ENCODE measurements at regions not wholly inside any gene's neighbourhood (a gene's known extent, or its start where the extent isn't known, plus 50 kb on each side); places are given as distances from the start of the nearest gene placed in this dataset.

GRCh38 chrX:39688219-39688575 lies 409.6 kb downstream of the BCOR start:
- no peak for TF ChIP-seq SP1 (IDR thresholded peaks at IDR 0.05)
- TF ChIP-seq ZBTB33 (IDR thresholded peaks at IDR 0.05) = no peak
- no peak for TF ChIP-seq TAF1 (conservative IDR thresholded peaks at IDR 0.05)
- TF ChIP-seq YY1 (IDR thresholded peaks at IDR 0.05) = no peak
- no peak for TF ChIP-seq CTCF (IDR thresholded peaks at IDR 0.05; ENCODE audit: low read depth, low read length, missing input control)
- TF ChIP-seq JUND (IDR thresholded peaks at IDR 0.05) = no peak
- no peak for TF ChIP-seq REST (IDR thresholded peaks at IDR 0.05)
- no peak for TF ChIP-seq ATF3 (IDR thresholded peaks at IDR 0.05)
- TF ChIP-seq MAX (IDR thresholded peaks at IDR 0.05) = no peak
- no peak for TF ChIP-seq FOXA2 (IDR thresholded peaks at IDR 0.05)
- no peak for TF ChIP-seq EGR1 (IDR thresholded peaks at IDR 0.05; ENCODE audit: low read depth in 2 of 2)
- TF ChIP-seq RAD21 (IDR thresholded peaks at IDR 0.05) = no peak
- TF ChIP-seq RXRA (IDR thresholded peaks at IDR 0.05) = no peak
- no peak for TF ChIP-seq GABPA (IDR thresholded peaks at IDR 0.05 in 1 of 2, conservative IDR thresholded peaks at IDR 0.05 in 1 of 2)
